K562 (cell line): ENCODE measurements at regions not wholly inside any gene's neighbourhood (a gene's known extent, or its start where the extent isn't known, plus 50 kb on each side); places are given as distances from the start of the nearest gene placed in this dataset.

Source experiments
- ATAC-seq: fragments of 200-7000 bp; cut with Tn5 transposase; 3 replicates; pipeline ENCODE4 v1.9.1; 2020; ENCODE audit warnings: moderate library complexity
- BruUV-seq: library from RNA; stranded (reverse); fragments of 400-500 nt; replicated peaks from 2 replicates; lab custom pipeline; 2021; lab: Mats Ljungman, UMichigan
- CTCF ChIA-PET: fragments of 300-600 bp; formaldehyde crosslinking; extraction: SDS; loops from one replicate; lab custom pipeline; 2021; ENCODE audit warnings: low intra/inter-chr PET ratio; lab: Yijun Ruan, JAX
- POLR2A ChIA-PET: fragments of 300-600, 350-650 bp; sonication (Branson Sonifier 250); formaldehyde crosslinking; extraction: SDS; loops from one replicate; lab custom pipeline; 2021; ENCODE audit warnings: antibody characterized with exemption, inconsistent platforms; lab: Yijun Ruan, JAX
- DNase-seq, 4 experiments: peaks; one replicate each; pipeline versions ENCODE4 v3.0.0 to v3.0.0-alpha.2; 2011 to 2018; ENCODE audit warnings: low spot score in 3 of 4, mixed read lengths in 3 of 4; ENCODE audit errors: extremely low read depth in 1 of 4
- FAIRE-seq: peaks from 2 replicates; lab custom pipeline; 2011; peaks lifted over from hg19 to GRCh38; lab: Jason Lieb, UNC
- H2AFZ ChIP-seq: 2 replicates; pipeline ENCODE4 v1.6.0; 2011; ENCODE audit warnings: low read depth, low read length, control low read depth, inconsistent platforms
- H3K27ac ChIP-seq: fragments of 200-600 bp; 3 replicates; pipeline ENCODE4 v1.8.0; 2011; ENCODE audit warnings: low read depth, mild to moderate bottlenecking, control low read depth, inconsistent platforms, low read length, moderate library complexity, mixed read lengths; ENCODE audit errors: extremely low read depth
- H3K27me3 ChIP-seq, 2 experiments: fragments of 300-600 bp in 1 of 2; 2 replicates in 1 of 2; 3 replicates in 1 of 2; pipeline versions ENCODE4 v1.6.0 to v1.8.0; 2011; ENCODE audit warnings: inconsistent platforms in 2 of 2, low read length in 2 of 2, mild to moderate bottlenecking in 1 of 2, mixed read lengths in 1 of 2, moderate library complexity in 1 of 2; ENCODE audit not compliant: control insufficient read depth in 2 of 2, insufficient read depth in 2 of 2
- H3K36me3 ChIP-seq: fragments of 300-600 bp; 3 replicates; pipeline ENCODE4 v1.8.0; 2011; ENCODE audit warnings: mild to moderate bottlenecking, low read length, inconsistent platforms; ENCODE audit not compliant: control insufficient read depth, insufficient read depth
- H3K4me1 ChIP-seq, 2 experiments: fragments of 200-600 bp in 1 of 2; replicated peaks in 1 of 2; 2 replicates in 1 of 2; 3 replicates in 1 of 2; pipeline versions ENCODE4 v1.5.1 to v1.8.0; 2011; ENCODE audit warnings: inconsistent platforms in 2 of 2, low read length in 2 of 2, mild to moderate bottlenecking in 1 of 2, mixed read lengths in 1 of 2, moderate library complexity in 1 of 2; ENCODE audit not compliant: control insufficient read depth in 2 of 2, insufficient read depth in 2 of 2
- H3K4me2 ChIP-seq: 2 replicates; pipeline ENCODE4 v1.6.1; 2011; ENCODE audit warnings: low read length, control low read depth, inconsistent platforms, mixed read lengths; ENCODE audit not compliant: insufficient read depth
- H3K4me3 ChIP-seq: fragments of 200-600 bp; sonication (generic), shearing (Covaris generic); 2 replicates; pipeline ENCODE4 v1.5.1; 2016; ENCODE audit warnings: control low read depth, inconsistent platforms
- H3K79me2 ChIP-seq: fragments of 200-600 bp; 3 replicates; pipeline ENCODE4 v1.8.0; 2011; ENCODE audit warnings: low read length, inconsistent platforms; ENCODE audit not compliant: control insufficient read depth, insufficient read depth
- H3K9ac ChIP-seq, 2 experiments: 2 replicates each; pipeline versions ENCODE4 v1.6.0 to v1.6.1; 2011; ENCODE audit warnings: low read depth in 2 of 2, low read length in 2 of 2, control low read depth in 1 of 2, inconsistent platforms in 1 of 2, mild to moderate bottlenecking in 1 of 2, mixed read lengths in 1 of 2; ENCODE audit not compliant: insufficient read depth in 1 of 2
- H3K9me1 ChIP-seq: one replicate; pipeline ENCODE4 v1.6.0; 2011; ENCODE audit warnings: inconsistent platforms, mild to moderate bottlenecking, low read length, moderate library complexity; ENCODE audit not compliant: control insufficient read depth, insufficient read depth
- H3K9me3 ChIP-seq: replicated peaks from 2 replicates; pipeline ENCODE4 v1.5.1; 2011; ENCODE audit warnings: low read depth, low read length, inconsistent platforms; ENCODE audit not compliant: control insufficient read depth, insufficient read depth
- H4K20me1 ChIP-seq: replicated peaks from 2 replicates; pipeline ENCODE4 v1.6.1; 2011; ENCODE audit warnings: low read length, inconsistent platforms, mixed read lengths; ENCODE audit not compliant: control insufficient read depth, insufficient read depth
- CBFB ChIP-seq: sonication (generic); formaldehyde crosslinking; IDR thresholded peaks from 2 replicates; pipeline ENCODE4 v1.4.0; 2020; ENCODE audit warnings: mild to moderate bottlenecking, missing genetic modification reagents
- CHD4 ChIP-seq: fragments of 200-600 bp; sonication (generic); IDR thresholded peaks from 3 replicates; pipeline ENCODE4 v1.6.1; 2012; ENCODE audit warnings: low read depth, mild to moderate bottlenecking, mixed read lengths, low read length, inconsistent platforms; ENCODE audit not compliant: insufficient read depth, insufficient replicate concordance, poor library complexity, severe bottlenecking
- CREBBP ChIP-seq: IDR thresholded peaks from one replicate; pipeline ENCODE4 v1.6.1; 2012; ENCODE audit warnings: low read depth, mild to moderate bottlenecking, control low read depth, inconsistent platforms, low read length
- MCM3 ChIP-seq: fragments of 450-650 bp; IDR thresholded peaks from 2 replicates; pipeline ENCODE4 v1.6.1; 2016
- MED1 ChIP-seq: sonication (generic); formaldehyde crosslinking; IDR thresholded peaks from 2 replicates; pipeline ENCODE4 v1.8.1; 2023; ENCODE audit warnings: missing genetic modification reagents, borderline replicate concordance
- PHTF2 ChIP-seq: fragments of 250-450 bp; sonication (Bioruptor Pico); IDR thresholded peaks from 2 replicates; pipeline ENCODE4 v1.5.0; 2021; ENCODE audit warnings: mild to moderate bottlenecking
- RBM34 ChIP-seq: fragments of 200-400 bp; formaldehyde crosslinking; IDR thresholded peaks from 2 replicates; pipeline ENCODE4 v1.6.1; 2018; ENCODE audit warnings: low read length, borderline replicate concordance; ENCODE audit not compliant: insufficient read depth
- SAFB ChIP-seq: fragments of 200-400 bp; formaldehyde crosslinking; IDR thresholded peaks from 2 replicates; pipeline ENCODE4 v1.6.1; 2017; ENCODE audit warnings: low read depth, low read length, borderline replicate concordance
- SRF ChIP-seq, 2 experiments: fragments of 250-450, 450-650 bp in 1 of 2; sonication (Bioruptor Pico) in 1 of 2; sonication (generic) in 1 of 2; formaldehyde crosslinking; IDR thresholded peaks; 2 replicates each; pipeline versions ENCODE4 v1.5.0 to v1.5.1; 2020 to 2022; ENCODE audit warnings: mild to moderate bottlenecking in 1 of 2, missing genetic modification reagents in 1 of 2
- ZBTB17 ChIP-seq: fragments of 450-650 bp; formaldehyde crosslinking; IDR thresholded peaks from 2 replicates; pipeline ENCODE4 v1.4.0; 2020; ENCODE audit warnings: mild to moderate bottlenecking
- ZNF644 ChIP-seq: fragments of 200-800 bp; sonication (Bioruptor generic); IDR thresholded peaks from 2 replicates; pipeline ENCODE4 v1.6.1; 2016; ENCODE audit warnings: low read depth, missing genetic modification characterization, missing compliant biosample characterization
- ZNF75A ChIP-seq: fragments of 450-650 bp; formaldehyde crosslinking; IDR thresholded peaks from 2 replicates; pipeline ENCODE4 v1.4.0; 2020; ENCODE audit warnings: mild to moderate bottlenecking
- WGBS: fragments of 100-300 bp; shearing (Covaris generic); methylation state at CpG from one replicate; pipeline ENCODE4 v1.1.6; 2016; ENCODE audit warnings: low coverage, mixed read lengths; ENCODE audit not compliant: insufficient coverage; ENCODE audit errors: missing lambda C conversion rate; 5-methylcytosine and 5-hydroxymethylcytosine counted together
- in situ Hi-C: fragments of 300-500 bp; cut with MboI; formaldehyde crosslinking; loops from 4 replicates; pipeline ENCODE4 v1.15.0; 2018; ENCODE audit warnings: inconsistent platforms, mixed read lengths
- intact Hi-C: fragments of 100-400 bp; cut with micrococcal nuclease; formaldehyde crosslinking; loops from 2 replicates; pipeline ENCODE4 v1.14.2; 2022

DNA sequence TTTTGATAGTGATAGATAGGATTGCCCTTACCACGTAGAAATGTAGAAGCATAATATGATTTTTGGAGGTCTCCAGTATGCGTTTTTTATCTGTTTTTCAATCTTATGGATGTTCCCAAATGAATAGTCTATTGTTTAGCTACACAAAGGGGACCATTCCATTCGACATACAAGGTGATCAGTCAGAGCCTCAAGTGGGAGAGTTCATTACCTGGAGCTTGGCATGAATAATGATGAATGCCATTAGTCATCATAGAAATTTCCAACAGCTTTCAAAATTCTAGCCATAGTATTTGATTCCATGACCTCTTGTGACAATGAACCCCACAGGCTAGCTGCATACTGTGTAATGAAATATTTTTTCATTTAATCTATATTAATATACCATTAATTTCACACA is 123.6 kb downstream of the PDHA2 start (continued):
- TF ChIP-seq SRF (CRISPR knock-in tag; IDR thresholded peaks at IDR 0.05) (no peak), ZNF75A (no peak), CHD4 (no peak), SAFB (no peak), ZNF644 (tag) (no peak)
- TF ChIP-seq, all 486 proteins: peak for 0

DNA sequence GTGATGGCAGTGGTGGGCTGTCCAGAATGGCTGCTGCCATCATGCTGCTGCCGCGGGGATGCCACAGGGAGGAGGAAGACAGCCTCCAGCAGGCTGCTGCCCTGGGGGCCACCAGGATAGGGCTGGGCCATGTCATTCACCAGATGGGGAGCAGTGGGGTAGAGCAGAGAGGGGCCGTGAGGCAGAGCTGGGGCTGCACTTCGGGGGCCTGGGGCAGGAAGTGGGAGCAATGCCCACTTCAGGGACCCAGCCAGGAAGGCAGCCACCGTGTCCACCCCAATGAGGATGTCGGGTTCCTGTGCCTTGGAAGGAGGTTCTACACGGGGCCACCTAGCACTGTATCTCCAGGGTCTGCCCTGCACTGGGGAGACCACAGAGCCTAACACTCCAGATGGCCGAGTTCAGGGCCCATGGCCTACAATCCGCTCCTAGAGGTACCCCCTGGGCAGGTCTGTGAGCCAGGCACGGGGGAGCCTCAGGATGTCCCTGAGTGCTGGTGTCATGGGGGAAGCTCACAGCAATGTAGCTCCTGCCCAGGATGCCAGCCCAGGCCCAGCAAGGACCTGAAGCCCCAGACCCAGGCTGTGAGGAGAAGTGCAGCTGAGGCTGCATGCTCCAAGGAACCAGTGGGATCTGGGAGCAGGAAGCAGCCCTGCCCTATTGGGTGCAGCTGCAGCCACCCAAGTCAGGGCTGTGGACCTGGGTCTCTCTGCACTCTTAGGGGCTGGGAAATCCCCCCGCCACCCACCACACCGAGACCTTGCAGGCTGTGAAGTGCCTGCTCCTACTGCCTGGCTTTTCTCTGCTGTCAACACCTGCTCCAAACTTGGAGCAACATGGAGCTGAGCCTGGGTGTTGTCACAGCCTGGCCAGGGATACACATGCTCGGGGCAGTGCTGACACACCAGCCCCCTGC is 140.3 kb downstream of the PDHA2 start:
- H4K20me1 ChIP-seq: no peaks in the 10 kb centered on the region
- POLR2A ChIA-PET: no interaction called here
- no peak for ATAC-seq
- no peak for TF ChIP-seq PHTF2 (CRISPR knock-in tag)
- TF ChIP-seq MED1 (CRISPR knock-in tag): no peak
- no peak for TF ChIP-seq MCM3
- TF ChIP-seq CREBBP: no peak
- no peak for TF ChIP-seq RBM34
- TF ChIP-seq ZBTB17: no peak
- no peak for TF ChIP-seq CBFB (CRISPR knock-in tag)
- TF ChIP-seq, all 486 proteins: peak for 0
- no TSS peak for BruUV-seq
- CTCF ChIA-PET: no interaction called here
- no peak for FAIRE-seq
- intact Hi-C loops (no loop called here), in situ Hi-C loops (no loop called here)
- H3K27ac ChIP-seq: no peak overlapping the region
- H3K4me1 ChIP-seq: no peaks in the 10 kb centered on the region
- H3K4me3 ChIP-seq: no peak overlapping the region
- H3K79me2 ChIP-seq: no peaks in the 10 kb centered on the region
- H3K9me3 ChIP-seq: no peaks in the 10 kb centered on the region
- H3K36me3 ChIP-seq: no peaks in the 10 kb centered on the region
- 4% methylated on average over 12 of the region's 13 CpGs for WGBS
- no peak overlapping the region for H2AFZ ChIP-seq
- DNase-seq: no peak
- H3K9ac ChIP-seq: no peak overlapping the region
- no peak overlapping the region for H3K4me2 ChIP-seq
- H3K27me3 ChIP-seq: no peaks in the 10 kb centered on the region
- no peaks in the 10 kb centered on the region for H3K9me1 ChIP-seq
